Fibroblast of peridontal ligament (primary cell): ENCODE measurements at regions not wholly inside any gene's neighbourhood (a gene's known extent, or its start where the extent isn't known, plus 50 kb on each side); places are given as distances from the start of the nearest gene placed in this dataset.

Experiments used
- DNase-seq: peaks from one replicate; pipeline ENCODE4 v3.0.0-alpha.2; 2010; ENCODE audit errors: extremely low read depth

GRCh38 chr3:110749006-110749405 is 322.6 kb upstream of the NECTIN3 start:
- no peak for DNase-seq

- no peak for DNase-seq
These were observed 321.4 kb upstream of the NECTIN3 start for GRCh38 chr3:110750201-110750600.

- DNase-seq = no peak
These were observed 319.3 kb upstream of the NECTIN3 start for GRCh38 chr3:110752307-110752706.

- DNase-seq = no peak
These were observed 318.1 kb upstream of the NECTIN3 start for GRCh38 chr3:110753516-110753915.

- no peak for DNase-seq
These were observed 317.3 kb upstream of the NECTIN3 start for GRCh38 chr3:110754212-110754916.

GRCh38 chr3:110755345-110755744 is 316.3 kb upstream of the NECTIN3 start:
- no peak for DNase-seq

GRCh38 chr3:110756705-110757104 is 314.9 kb upstream of the NECTIN3 start:
- DNase-seq = no peak

GRCh38 chr3:110758208-110758607 is 313.4 kb upstream of the NECTIN3 start:
- DNase-seq = no peak

- DNase-seq = no peak
These were observed 304.5 kb upstream of the NECTIN3 start for GRCh38 chr3:110767156-110767555.

- DNase-seq = no peak
These were observed 303.8 kb upstream of the NECTIN3 start for GRCh38 chr3:110767838-110768237.

- DNase-seq = peak; percentile 85
These were observed 298.1 kb upstream of the NECTIN3 start for GRCh38 chr3:110773413-110773954.

GRCh38 chr3:110774496-110775265 is 296.9 kb upstream of the NECTIN3 start:
- peak; percentile 79 for DNase-seq

GRCh38 chr3:110779581-110779980 is 292.0 kb upstream of the NECTIN3 start:
- peak; percentile 80 for DNase-seq

- DNase-seq = no peak
These were observed 288.1 kb upstream of the NECTIN3 start for GRCh38 chr3:110783541-110783940.

- no peak for DNase-seq
These were observed 282.8 kb upstream of the NECTIN3 start for GRCh38 chr3:110788794-110789193.

- DNase-seq = peak; percentile 85
These were observed 282.3 kb upstream of the NECTIN3 start for GRCh38 chr3:110789315-110789714.

- DNase-seq = no peak
These were observed 281.0 kb upstream of the NECTIN3 start for GRCh38 chr3:110790631-110791030.

- DNase-seq = no peak
These were observed 279.5 kb upstream of the NECTIN3 start for GRCh38 chr3:110791995-110792686.

GRCh38 chr3:110793611-110794010 is 278.0 kb upstream of the NECTIN3 start:
- DNase-seq = no peak

- no peak for DNase-seq
These were observed 276.5 kb upstream of the NECTIN3 start for GRCh38 chr3:110795163-110795562.

- DNase-seq = peak; percentile 59
These were observed 272.3 kb upstream of the NECTIN3 start for GRCh38 chr3:110799271-110799670.

GRCh38 chr3:110804856-110805255 is 266.8 kb upstream of the NECTIN3 start:
- DNase-seq = no peak
